ENCODE measurements at regions not wholly inside any gene's neighbourhood (a gene's known extent, or its start where the extent isn't known, plus 50 kb on each side); places are given as distances from the start of the nearest gene placed in this dataset.

DNA sequence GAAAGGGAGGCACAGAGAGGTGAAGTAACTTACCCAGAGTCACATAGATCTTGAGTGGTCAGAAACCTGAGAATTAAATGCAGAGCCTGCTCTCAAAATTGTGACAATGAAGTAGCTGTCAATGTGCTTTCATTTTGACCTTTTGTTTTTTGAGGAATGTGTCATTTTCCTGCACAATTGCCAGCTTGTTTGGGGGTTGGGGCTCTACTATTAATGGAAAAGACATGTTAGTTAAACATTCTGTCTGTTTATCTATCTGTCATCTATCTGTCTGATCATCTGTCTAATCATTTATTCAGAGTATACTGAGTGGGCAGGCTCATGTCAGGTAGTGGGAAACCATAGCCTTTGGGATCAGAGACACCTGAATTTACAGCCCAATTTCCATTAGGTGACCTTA lies 428.4 kb downstream of the TSN start:
- no peak for DNase-seq

- no peak for DNase-seq
These were observed 431.3 kb downstream of the TSN start for GRCh38 chr2:122186761-122187222.

DNA sequence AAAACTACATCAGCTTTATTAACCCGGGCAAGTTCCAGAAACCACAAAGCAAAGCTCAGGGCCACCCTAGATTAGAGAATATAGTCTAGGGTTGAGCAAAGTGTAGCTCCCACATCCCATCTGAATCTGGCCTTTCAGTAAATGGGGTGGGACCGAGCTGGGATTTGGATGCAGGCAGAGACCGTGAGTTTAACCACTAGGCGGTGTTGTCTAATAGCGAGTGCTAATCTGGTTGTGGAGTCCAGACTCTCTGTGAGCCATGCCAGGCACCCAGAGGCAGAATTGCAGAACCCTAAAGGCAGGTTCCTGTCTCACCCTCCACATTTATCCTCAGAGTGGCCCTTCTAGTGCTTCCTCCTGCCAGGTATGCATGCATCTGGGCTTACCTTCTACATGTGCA lies 435.9 kb downstream of the TSN start:
- no peak for DNase-seq

GRCh38 chr2:122193622-122194021 lies 438.2 kb downstream of the TSN start:
- no peak for DNase-seq

DNA sequence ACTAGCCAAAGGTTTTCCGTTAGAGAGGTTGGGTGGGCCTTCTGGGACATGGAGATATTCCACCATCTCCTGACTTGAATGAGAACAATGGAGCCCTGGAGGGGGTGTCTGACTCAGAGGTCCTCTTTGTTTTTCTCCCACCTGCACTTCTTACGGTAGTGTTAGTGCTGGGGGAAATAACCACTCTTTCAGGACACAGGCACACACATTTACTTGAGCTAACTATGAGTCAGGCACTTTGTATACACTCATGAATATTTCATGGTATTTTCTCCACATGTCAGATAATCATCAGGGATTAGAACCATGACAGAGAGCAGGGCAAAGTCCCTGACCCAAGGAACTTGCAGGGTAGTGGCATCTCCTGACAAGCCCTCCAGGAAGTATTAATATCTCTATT lies 439.1 kb downstream of the TSN start:
- no peak for DNase-seq

DNA sequence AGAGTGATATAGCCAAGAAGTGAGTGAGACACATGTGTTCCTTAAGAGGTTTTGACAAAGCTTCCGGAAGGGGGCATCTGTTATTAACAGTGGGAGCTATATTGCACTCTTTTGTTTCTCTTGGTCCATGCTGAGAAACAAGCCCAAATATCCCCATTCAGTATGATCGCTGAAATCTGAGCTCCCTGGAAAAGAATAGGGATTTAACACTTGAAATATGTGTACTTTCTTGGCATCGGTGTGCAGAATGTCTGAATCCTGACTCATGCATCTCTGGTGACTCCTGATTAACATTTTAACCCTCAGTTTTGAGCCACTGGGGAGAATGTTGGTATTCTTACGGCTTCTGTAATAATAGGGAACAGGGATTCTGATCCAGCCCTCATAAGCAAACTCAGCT lies 448.1 kb downstream of the TSN start:
- no peak for DNase-seq

- no peak for DNase-seq
These were observed 450.2 kb downstream of the TSN start for GRCh38 chr2:122205641-122206040.

DNA sequence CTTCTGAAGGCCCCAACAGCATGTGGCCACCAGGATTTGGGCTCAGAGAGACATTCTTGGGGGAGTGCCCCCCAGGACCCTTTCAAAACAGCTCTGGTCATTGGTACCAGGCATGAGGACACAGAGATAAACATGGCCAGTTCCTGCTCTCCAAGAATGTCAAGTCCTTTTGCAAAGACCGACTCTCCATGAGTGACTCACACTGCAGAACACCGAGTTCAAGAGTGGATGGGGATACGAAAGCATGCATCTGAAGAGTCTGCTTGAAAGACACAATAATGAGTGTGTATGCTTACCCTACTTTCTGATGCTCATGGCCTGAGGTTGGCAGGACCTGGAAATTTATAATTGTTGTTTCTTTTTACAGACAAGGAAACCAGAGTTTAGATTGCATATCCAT lies 450.6 kb downstream of the TSN start:
- no peak for DNase-seq

DNA sequence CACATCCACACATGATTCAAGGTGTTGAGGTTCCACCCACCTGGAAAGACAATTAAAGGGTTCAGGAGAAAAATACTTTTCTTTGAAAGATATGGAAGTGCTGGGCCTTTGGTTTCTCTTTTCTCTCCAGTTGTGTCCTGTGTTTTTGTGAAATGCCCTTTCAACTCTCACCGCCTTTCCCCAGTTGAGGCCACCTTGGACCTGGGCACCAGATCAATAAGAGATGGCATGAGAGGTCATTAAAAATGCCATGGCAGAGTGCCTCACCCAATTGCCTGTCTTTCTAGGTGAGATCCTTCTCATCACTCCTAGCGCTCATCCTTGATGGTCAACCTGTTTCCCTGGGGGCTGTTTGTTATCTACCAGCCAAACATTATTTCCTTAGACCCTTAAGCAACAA lies 453.9 kb downstream of the TSN start:
- no peak for DNase-seq

DNA sequence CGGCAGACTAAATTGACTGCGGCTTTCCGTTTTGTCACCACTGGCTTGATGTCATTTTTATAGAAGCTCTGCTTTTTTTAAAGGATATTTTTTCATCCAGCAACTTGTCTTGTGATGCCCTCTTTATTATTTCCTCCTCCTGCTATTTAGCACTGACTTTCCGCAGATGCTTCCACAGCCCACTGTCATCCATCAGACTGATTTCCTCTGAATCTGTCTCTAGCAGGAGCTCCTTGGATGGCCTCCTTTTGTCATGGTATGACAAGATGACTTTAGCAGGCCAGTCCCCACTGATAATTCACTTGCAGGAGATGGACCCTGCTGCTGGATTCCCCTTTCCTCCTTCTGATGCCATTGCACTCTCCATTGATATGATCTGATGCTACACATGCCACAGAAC lies 454.6 kb downstream of the TSN start:
- no peak for DNase-seq

GRCh38 chr2:122210898-122211856 lies 455.7 kb downstream of the TSN start:
- DNase-seq: no peak

- no peak for DNase-seq
These were observed 457.9 kb downstream of the TSN start for GRCh38 chr2:122213312-122213711.

- DNase-seq: no peak
These were observed 460.6 kb downstream of the TSN start for GRCh38 chr2:122216071-122216470.

- no peak for DNase-seq
These were observed 461.4 kb downstream of the TSN start for GRCh38 chr2:122216901-122217300.

GRCh38 chr2:122218596-122218995 lies 463.1 kb downstream of the TSN start:
- no peak for DNase-seq

- DNase-seq: no peak
These were observed 464.1 kb downstream of the TSN start for GRCh38 chr2:122219504-122219903.

DNA sequence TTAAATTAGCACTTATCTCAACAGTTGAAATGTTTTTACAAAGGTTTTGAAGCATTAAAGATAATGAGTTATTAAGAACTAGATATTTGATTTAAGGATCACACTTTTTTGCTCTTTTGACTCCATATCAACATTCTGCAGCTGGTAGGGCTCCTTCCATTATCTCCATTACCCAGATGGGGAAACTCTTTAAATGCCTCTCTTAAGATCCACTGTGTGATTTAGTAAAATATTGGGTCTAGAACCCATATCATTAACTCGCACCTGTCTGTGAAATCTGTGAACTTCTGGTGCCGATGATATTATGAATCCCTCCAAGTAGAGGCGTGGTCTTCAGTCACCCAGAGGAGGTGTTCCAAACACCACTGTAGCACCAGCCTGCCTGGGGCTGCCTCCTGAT lies 466.2 kb downstream of the TSN start:
- no peak for DNase-seq

- no peak for DNase-seq
These were observed 475.8 kb downstream of the TSN start for GRCh38 chr2:122231296-122231695.

DNA sequence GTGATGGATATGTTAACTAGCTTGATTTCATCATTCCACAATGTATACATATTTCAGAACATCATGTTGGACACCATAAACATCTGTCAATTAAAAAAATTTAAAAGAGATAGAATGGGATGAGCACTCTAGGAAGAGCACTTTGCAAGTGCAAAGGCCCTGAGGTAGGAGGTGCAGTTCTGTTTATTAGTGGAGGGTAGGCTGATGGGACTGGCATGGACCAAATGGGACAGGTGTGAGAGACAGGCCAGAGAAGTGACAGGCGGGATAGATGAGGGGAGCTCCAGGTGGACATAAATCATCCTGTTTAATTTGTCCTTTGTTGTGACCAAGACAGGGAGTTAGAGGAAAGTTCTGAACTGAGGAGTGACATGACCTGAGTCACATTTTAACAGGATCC lies 477.9 kb downstream of the TSN start:
- no peak for DNase-seq

- no peak for DNase-seq
These were observed 480.9 kb downstream of the TSN start for GRCh38 chr2:122236152-122236874.

- no peak for DNase-seq
These were observed 481.5 kb downstream of the TSN start for GRCh38 chr2:122236925-122237324.

GRCh38 chr2:122237450-122237849 lies 482.0 kb downstream of the TSN start:
- DNase-seq: no peak

DNA sequence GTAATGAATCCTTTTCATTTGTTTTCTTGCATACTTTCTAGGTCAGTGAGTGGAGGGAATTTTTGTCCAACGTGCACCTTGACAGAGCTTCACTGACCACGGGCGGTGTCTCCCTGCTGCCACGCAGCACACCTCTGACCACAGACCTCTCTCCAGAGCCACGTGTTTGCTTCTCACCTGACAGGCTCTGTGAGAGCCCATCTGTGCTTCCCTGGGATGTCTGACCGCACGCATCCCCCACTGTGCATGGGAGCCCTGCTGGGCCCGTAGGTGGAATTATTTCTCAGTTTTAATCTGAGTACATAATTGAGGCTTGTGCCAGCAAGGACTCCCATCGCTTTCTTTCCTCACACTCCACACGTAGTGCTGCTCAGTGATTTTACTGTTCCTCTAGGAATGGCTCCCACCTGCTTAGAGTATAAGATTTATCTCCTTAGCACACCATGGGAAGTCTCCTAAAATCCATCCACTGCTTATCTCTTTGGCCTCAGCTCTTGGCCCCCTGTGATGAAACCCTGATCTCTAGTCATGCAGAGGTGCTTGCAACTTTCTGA lies 482.6 kb downstream of the TSN start:
- DNase-seq: no peak

DNA sequence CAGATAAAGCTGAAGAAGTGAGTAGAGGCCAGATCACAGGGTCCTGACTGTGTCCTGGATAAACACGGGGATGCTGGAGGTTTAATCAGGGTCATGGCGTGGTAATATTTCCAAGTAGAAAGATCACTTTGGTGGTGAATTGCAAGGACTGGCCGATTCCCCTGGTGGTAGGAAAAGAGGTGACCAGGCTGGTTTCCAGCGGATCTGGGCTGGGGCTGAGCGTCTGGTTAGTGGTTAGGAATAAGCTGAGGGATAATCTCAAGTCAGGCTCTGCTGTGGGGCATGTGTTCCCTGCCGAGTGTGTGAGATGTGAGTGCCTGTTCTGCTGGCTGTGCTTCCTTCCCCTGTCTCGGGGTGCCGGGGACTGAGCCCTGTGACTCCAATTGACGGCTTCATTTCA lies 484.0 kb downstream of the TSN start:
- DNase-seq: no peak

All from activated effector memory CD4-positive, alpha-beta T cell treated with Interleukin-2 at 50 U/mL for 16 hours (primary cell).